ENCODE measurements at regions not wholly inside any gene's neighbourhood (a gene's known extent, or its start where the extent isn't known, plus 50 kb on each side); places are given as distances from the start of the nearest gene placed in this dataset.

GRCh38 chr5:158261674-158262367 lies 402.9 kb upstream of the CLINT1 start:
- Histone ChIP-seq H3K4me1 (replicated peaks in 1 of 2) (no peaks in the 10 kb centered on the region), H3K36me3 (replicated peaks in 1 of 2) (no peaks in the 10 kb centered on the region), H3K27me3 (no peaks in the 10 kb centered on the region), H3K4me3 (no peak overlapping the region), H3K27ac (no peak overlapping the region), H3K9me3 (replicated peaks in 1 of 3) (no peaks in the 10 kb centered on the region)
- TF ChIP-seq POLR2A (IDR thresholded peaks at IDR 0.05) (no peak), CTCF (IDR thresholded peaks at IDR 0.05) (no peak)
- intact Hi-C loops (cut with DNase I): no loop called here
- 79 to 85% (median 83%) methylated on average over 3 of the region's 3 CpGs for WGBS, 4 donors
- DNase-seq: no peak

GRCh38 chr5:158256096-158256495 lies 397.2 kb upstream of the CLINT1 start:
- Histone ChIP-seq H3K9me3 (replicated peaks in 1 of 3) (no peaks in the 10 kb centered on the region), H3K4me3 (no peak overlapping the region), H3K4me1 (replicated peaks in 1 of 2) (no peaks in the 10 kb centered on the region), H3K27me3 (no peaks in the 10 kb centered on the region), H3K27ac (no peak overlapping the region), H3K36me3 (replicated peaks in 1 of 2) (no peaks in the 10 kb centered on the region)
- intact Hi-C loops (cut with DNase I): no loop called here
- DNase-seq: no peak
- TF ChIP-seq CTCF (IDR thresholded peaks at IDR 0.05) (no peak), POLR2A (IDR thresholded peaks at IDR 0.05) (no peak)
- WGBS, 4 donors: 66 to 85% (median 70%) methylated on average over 2 of the region's 2 CpGs

- H3K36me3 ChIP-seq (replicated peaks in 1 of 2): no peaks in the 10 kb centered on the region
- DNase-seq: no peak
- intact Hi-C loops (cut with DNase I): no loop called here
- no peak overlapping the region for H3K4me3 ChIP-seq
- H3K27ac ChIP-seq: no peak overlapping the region
- no peaks in the 10 kb centered on the region for H3K9me3 ChIP-seq (replicated peaks in 1 of 3)
- no peak for TF ChIP-seq POLR2A (IDR thresholded peaks at IDR 0.05)
- no peak for TF ChIP-seq CTCF (IDR thresholded peaks at IDR 0.05)
- no peaks in the 10 kb centered on the region for H3K27me3 ChIP-seq
- H3K4me1 ChIP-seq (replicated peaks in 1 of 2): no peaks in the 10 kb centered on the region
- WGBS, 4 donors: 65 to 94% (median 87%) methylated on average over 1 of the region's 1 CpG
Measured at GRCh38 chr5:158255609-158256008, 396.7 kb upstream of the CLINT1 start.

GRCh38 chr5:158246661-158247060 lies 387.7 kb upstream of the CLINT1 start:
- WGBS, 4 donors: 75 to 91% (median 81%) methylated on average over 5 to 6 of the region's 6 CpGs

More at GRCh38 chr5:158246661-158247060, 387.7 kb upstream of the CLINT1 start:
- Histone ChIP-seq H3K4me1 (replicated peaks in 1 of 2) (no peaks in the 10 kb centered on the region), H3K4me3 (no peak overlapping the region), H3K36me3 (replicated peaks in 1 of 2) (no peaks in the 10 kb centered on the region), H3K27me3 (no peaks in the 10 kb centered on the region), H3K9me3 (replicated peaks in 1 of 3) (no peaks in the 10 kb centered on the region), H3K27ac (no peak overlapping the region)
- no peak for TF ChIP-seq POLR2A (IDR thresholded peaks at IDR 0.05)
- no peak for TF ChIP-seq CTCF (IDR thresholded peaks at IDR 0.05)
- DNase-seq: no peak
- intact Hi-C loops (cut with DNase I): no loop called here

Data from adrenal gland (tissue), 9 donors.